Neutrophil (primary cell): ENCODE measurements at regions not wholly inside any gene's neighbourhood (a gene's known extent, or its start where the extent isn't known, plus 50 kb on each side); places are given as distances from the start of the nearest gene placed in this dataset.

ENCODE experiments used
- H3K27ac ChIP-seq: fragments of 200-600 bp; sonication (generic); 2 replicates; pipeline ENCODE4 v1.5.1; 2016; ENCODE audit warnings: mild to moderate bottlenecking, moderate library complexity
- H3K27me3 ChIP-seq: fragments of 200-600 bp; sonication (generic); 2 replicates; pipeline ENCODE4 v1.6.0; 2016; ENCODE audit warnings: mild to moderate bottlenecking
- H3K36me3 ChIP-seq: fragments of 200-600 bp; sonication (generic); 2 replicates; pipeline ENCODE4 v1.5.1; 2017
- H3K4me1 ChIP-seq, 2 experiments: fragments of 200-600 bp in 1 of 2; sonication (generic) in 1 of 2; 1 replicate in 1 of 2; 2 replicates in 1 of 2; pipeline versions ENCODE4 v1.5.1 to v1.6.1; 2013 to 2016; ENCODE audit warnings: low read depth in 1 of 2, low read length in 1 of 2, mild to moderate bottlenecking in 1 of 2, moderate library complexity in 1 of 2; ENCODE audit not compliant: control insufficient read depth in 1 of 2, insufficient read depth in 1 of 2
- H3K4me3 ChIP-seq, 2 experiments: fragments of 200-600 bp in 1 of 2; sonication (generic) in 1 of 2; 1 replicate in 1 of 2; 2 replicates in 1 of 2; pipeline ENCODE4 v1.5.1; 2013 to 2016; ENCODE audit warnings: low read depth in 1 of 2, low read length in 1 of 2, mild to moderate bottlenecking in 1 of 2, moderate library complexity in 1 of 2
- H3K9me3 ChIP-seq: fragments of 200-600 bp; sonication (generic); 2 replicates; pipeline ENCODE4 v1.5.1; 2016
- CTCF ChIP-seq: fragments of 200-600 bp; sonication (generic); IDR thresholded peaks from 2 replicates; pipeline ENCODE4 v1.5.1; 2016; ENCODE audit warnings: antibody characterized with exemption

- Histone ChIP-seq H3K36me3 (no peaks in the 10 kb centered on the region), H3K4me1 (no peaks in the 10 kb centered on the region), H3K4me3 (no peak overlapping the region), H3K27me3 (peaks cover 15% of the 10 kb centered on the region), H3K27ac (no peak overlapping the region), H3K9me3 (no peaks in the 10 kb centered on the region)
- TF ChIP-seq CTCF: no peak
These were observed 212.0 kb downstream of the PRDM2 start for GRCh38 chr1:13911697-13912619.

- no peak overlapping the region for H3K4me3 ChIP-seq
- H3K9me3 ChIP-seq: no peaks in the 10 kb centered on the region
- peaks cover 11% of the 10 kb centered on the region for H3K27me3 ChIP-seq
- no peaks in the 10 kb centered on the region for H3K36me3 ChIP-seq
- H3K27ac ChIP-seq: no peak overlapping the region
- H3K4me1 ChIP-seq: no peaks in the 10 kb centered on the region
- TF ChIP-seq CTCF: no peak
These were observed 213.4 kb downstream of the PRDM2 start for GRCh38 chr1:13913396-13913795.

GRCh38 chr1:13916530-13916929 is 216.5 kb downstream of the PRDM2 start:
- TF ChIP-seq CTCF: no peak
- no peaks in the 10 kb centered on the region for H3K4me1 ChIP-seq
- H3K9me3 ChIP-seq: no peaks in the 10 kb centered on the region
- H3K27ac ChIP-seq: no peak overlapping the region
- H3K36me3 ChIP-seq: no peaks in the 10 kb centered on the region
- no peak overlapping the region for H3K4me3 ChIP-seq
- H3K27me3 ChIP-seq: peaks cover 3% of the 10 kb centered on the region

GRCh38 chr1:13917607-13918006 is 217.6 kb downstream of the PRDM2 start:
- no peaks in the 10 kb centered on the region for H3K27me3 ChIP-seq
- no peaks in the 10 kb centered on the region for H3K36me3 ChIP-seq
- no peak overlapping the region for H3K27ac ChIP-seq
- no peaks in the 10 kb centered on the region for H3K9me3 ChIP-seq
- no peak for TF ChIP-seq CTCF
- H3K4me1 ChIP-seq: no peaks in the 10 kb centered on the region
- H3K4me3 ChIP-seq: no peak overlapping the region

GRCh38 chr1:13918862-13919261 is 218.9 kb downstream of the PRDM2 start:
- no peaks in the 10 kb centered on the region for H3K4me1 ChIP-seq
- no peak overlapping the region for H3K27ac ChIP-seq
- no peaks in the 10 kb centered on the region for H3K27me3 ChIP-seq
- H3K9me3 ChIP-seq: no peaks in the 10 kb centered on the region
- H3K36me3 ChIP-seq: no peaks in the 10 kb centered on the region
- no peak for TF ChIP-seq CTCF
- no peak overlapping the region for H3K4me3 ChIP-seq
